ENCODE measurements at regions not wholly inside any gene's neighbourhood (a gene's known extent, or its start where the extent isn't known, plus 50 kb on each side); places are given as distances from the start of the nearest gene placed in this dataset.

DNA sequence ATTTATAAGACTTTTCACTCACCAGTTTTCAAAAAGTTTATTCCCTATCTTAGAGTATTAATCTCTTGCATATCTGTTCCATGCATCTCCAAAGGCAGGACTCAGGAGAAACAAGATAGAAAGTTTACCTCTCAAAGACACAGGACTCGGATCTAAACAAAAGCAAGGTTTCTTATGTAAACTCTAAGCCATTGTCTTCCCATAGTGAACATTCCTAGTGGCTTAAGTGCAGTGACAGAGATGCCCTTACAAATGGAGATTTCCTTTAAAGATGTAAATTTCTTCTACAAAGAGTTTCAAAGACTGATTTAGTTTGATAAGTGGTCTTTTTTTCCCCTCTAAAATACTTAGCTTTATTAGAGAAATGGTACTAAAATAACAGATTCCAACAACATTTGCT is 209.8 kb downstream of the ACTR3B start:
- no peak overlapping the region for H3K4me3 ChIP-seq (ENCODE audit: low read depth, low read length)
- TF ChIP-seq CTCF (IDR thresholded peaks at IDR 0.05; ENCODE audit: insufficient read depth, low read depth, low read length, missing control alignments) = no peak
- no peak for DNase-seq (ENCODE audit: low read depth)

- no peak overlapping the region for H3K4me3 ChIP-seq (ENCODE audit: low read depth, low read length)
- no peak for TF ChIP-seq CTCF (IDR thresholded peaks at IDR 0.05; ENCODE audit: insufficient read depth, low read depth, low read length, missing control alignments)
- no peak for DNase-seq (ENCODE audit: low read depth)
These were observed 210.3 kb downstream of the ACTR3B start for GRCh38 chr7:152969839-152970238.

DNA sequence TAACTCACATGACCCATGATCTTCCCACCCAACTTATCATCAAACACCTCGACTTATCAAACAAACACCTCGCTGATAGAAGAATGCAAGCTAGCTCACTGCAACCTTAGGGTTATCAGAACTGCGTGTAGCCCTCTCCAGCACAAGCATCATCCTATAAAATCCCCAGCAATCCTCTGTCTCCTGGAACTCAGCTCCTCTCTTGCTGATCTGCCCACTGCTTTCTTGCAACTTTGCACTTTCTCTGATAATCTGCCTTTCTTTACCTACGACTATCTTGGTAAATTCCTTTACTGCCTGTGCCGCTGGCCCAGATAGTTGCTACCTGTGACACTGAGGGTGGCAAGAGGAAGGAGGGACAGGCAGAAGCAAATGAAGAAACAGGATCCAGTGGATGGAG is 210.9 kb downstream of the ACTR3B start:
- H3K4me3 ChIP-seq (ENCODE audit: low read depth, low read length) = no peak overlapping the region
- DNase-seq (ENCODE audit: low read depth) = no peak
- TF ChIP-seq CTCF (IDR thresholded peaks at IDR 0.05; ENCODE audit: insufficient read depth, low read depth, low read length, missing control alignments) = no peak

DNA sequence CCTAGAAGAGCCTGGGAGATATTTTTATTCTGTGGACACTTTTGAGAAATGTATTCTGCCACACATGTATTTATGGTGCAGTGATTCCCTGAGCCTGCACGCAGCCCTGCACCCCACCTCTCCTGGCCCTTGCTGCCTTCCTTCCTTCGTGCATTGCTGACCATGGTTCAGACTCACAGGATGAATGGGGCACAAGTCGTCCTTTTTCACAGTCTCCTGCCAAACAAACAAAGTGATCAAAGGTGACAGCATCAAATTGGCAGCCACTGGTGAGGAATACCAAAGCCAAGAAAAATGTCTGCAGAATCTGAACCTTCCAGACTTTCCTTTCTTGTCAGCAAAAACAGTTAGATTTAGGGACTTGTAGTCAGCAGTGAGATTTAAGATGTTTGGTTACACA is 215.0 kb downstream of the ACTR3B start:
- no peak for TF ChIP-seq CTCF (IDR thresholded peaks at IDR 0.05; ENCODE audit: insufficient read depth, low read depth, low read length, missing control alignments)
- H3K4me3 ChIP-seq (ENCODE audit: low read depth, low read length) = no peak overlapping the region
- DNase-seq (ENCODE audit: low read depth) = no peak

DNA sequence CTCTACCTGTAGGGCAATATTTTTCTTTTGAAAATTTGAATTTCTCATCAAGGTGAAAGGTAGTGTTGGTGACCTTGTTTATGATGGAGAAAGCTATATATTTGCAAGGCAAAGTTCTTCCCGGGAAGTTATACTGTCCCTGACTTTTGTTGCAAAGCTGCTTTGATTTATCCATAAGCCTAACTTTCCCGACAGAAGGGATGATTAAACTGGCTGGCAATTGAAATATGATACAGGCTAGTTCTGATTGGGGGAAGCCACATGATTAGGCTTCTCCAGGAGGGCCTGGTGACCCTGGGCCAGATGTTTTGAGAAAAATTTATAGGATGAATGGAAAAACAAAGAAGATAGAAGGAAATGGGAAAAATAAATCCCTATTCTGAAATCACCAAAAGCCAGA is 215.5 kb downstream of the ACTR3B start:
- H3K4me3 ChIP-seq (ENCODE audit: low read depth, low read length) = no peak overlapping the region
- DNase-seq (ENCODE audit: low read depth) = no peak
- no peak for TF ChIP-seq CTCF (IDR thresholded peaks at IDR 0.05; ENCODE audit: insufficient read depth, low read depth, low read length, missing control alignments)

DNA sequence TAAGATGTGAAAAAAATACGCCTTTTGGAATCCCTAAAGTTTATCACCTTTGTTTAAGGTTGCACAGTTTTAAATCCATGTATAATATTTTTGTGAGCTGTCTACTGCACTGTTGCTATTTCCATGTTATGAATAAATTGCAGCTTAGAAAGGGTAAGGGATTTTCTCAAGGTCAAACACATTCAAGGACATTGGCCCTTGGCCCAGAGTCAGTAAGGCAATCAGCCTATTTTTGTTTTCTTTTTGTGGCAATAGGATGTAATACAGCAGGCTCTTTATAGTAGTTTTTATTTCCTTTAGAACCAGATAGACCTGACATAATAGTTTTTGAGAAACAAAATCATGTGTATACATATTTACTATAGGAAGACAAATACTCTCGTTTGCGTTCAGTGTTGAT is 219.8 kb downstream of the ACTR3B start:
- TF ChIP-seq CTCF (IDR thresholded peaks at IDR 0.05; ENCODE audit: insufficient read depth, low read depth, low read length, missing control alignments) = no peak
- no peak for DNase-seq (ENCODE audit: low read depth)
- no peak overlapping the region for H3K4me3 ChIP-seq (ENCODE audit: low read depth, low read length)

DNA sequence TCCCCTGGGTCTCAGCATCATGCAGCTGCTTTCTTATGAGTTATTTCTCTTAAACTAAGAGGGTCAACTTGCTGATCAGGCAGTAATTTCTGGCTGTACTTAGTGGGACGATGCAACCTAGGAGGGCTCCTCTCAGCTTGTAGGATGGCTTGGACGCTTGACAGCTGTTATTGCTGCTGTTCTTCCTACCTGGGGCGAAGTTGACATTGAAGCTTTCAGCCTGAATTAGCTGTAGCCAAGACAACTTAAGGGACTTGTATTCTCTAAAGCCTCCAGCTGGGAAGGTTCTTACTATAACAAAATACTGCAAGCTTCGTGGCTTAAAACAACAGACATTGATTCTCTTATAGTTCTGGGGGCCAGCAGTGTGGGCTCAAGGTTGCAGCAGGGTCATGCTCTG is 224.9 kb downstream of the ACTR3B start:
- no peak for TF ChIP-seq CTCF (IDR thresholded peaks at IDR 0.05; ENCODE audit: insufficient read depth, low read depth, low read length, missing control alignments)
- DNase-seq (ENCODE audit: low read depth) = no peak
- no peak overlapping the region for H3K4me3 ChIP-seq (ENCODE audit: low read depth, low read length)

Data from GM12865 (cell line).